Endodermal cell (in vitro differentiated cells): ENCODE measurements at regions not wholly inside any gene's neighbourhood (a gene's known extent, or its start where the extent isn't known, plus 50 kb on each side); places are given as distances from the start of the nearest gene placed in this dataset.

ENCODE experiments used
- DNase-seq: peaks from one replicate; pipeline ENCODE4 v3.0.0-alpha.2; 2017
- H3K27ac ChIP-seq: 2 replicates; pipeline ENCODE4 v1.5.1; 2013; ENCODE audit warnings: mild to moderate bottlenecking, low read depth, low read length, moderate library complexity
- H3K27me3 ChIP-seq: 2 replicates; pipeline ENCODE4 v1.6.1; 2013; ENCODE audit warnings: mild to moderate bottlenecking, low read length, moderate library complexity; ENCODE audit not compliant: insufficient read depth, control insufficient read depth, poor library complexity, severe bottlenecking
- H3K36me3 ChIP-seq: 2 replicates; pipeline ENCODE4 v1.7.0; 2013; ENCODE audit warnings: mild to moderate bottlenecking, low read length, moderate library complexity; ENCODE audit not compliant: control insufficient read depth, insufficient read depth
- H3K4me1 ChIP-seq: one replicate; pipeline ENCODE4 v1.7.0; 2013; ENCODE audit warnings: low read length; ENCODE audit not compliant: control insufficient read depth, insufficient read depth
- H3K4me3 ChIP-seq: 2 replicates; pipeline ENCODE4 v1.5.1; 2013; ENCODE audit warnings: mild to moderate bottlenecking, low read length, moderate library complexity
- H3K9ac ChIP-seq: 2 replicates; pipeline ENCODE4 v1.6.1; 2013; ENCODE audit warnings: mild to moderate bottlenecking, low read length, moderate library complexity; ENCODE audit not compliant: poor library complexity, severe bottlenecking; ENCODE audit errors: extremely low read depth
- H3K9me3 ChIP-seq: 2 replicates; pipeline ENCODE4 v1.6.1; 2013; ENCODE audit warnings: mild to moderate bottlenecking, low read length, moderate library complexity; ENCODE audit not compliant: control insufficient read depth
- H3K27ac Mint-ChIP-seq: 2 replicates; pipeline ENCODE4 v1.8.0; 2020; ENCODE audit warnings: mixed read lengths
- H3K27me3 Mint-ChIP-seq: 2 replicates; pipeline ENCODE4 v1.8.0; 2021; ENCODE audit warnings: mild to moderate bottlenecking, mixed read lengths; ENCODE audit not compliant: insufficient read depth
- H3K36me3 Mint-ChIP-seq: 2 replicates; pipeline ENCODE4 v1.8.0; 2020; ENCODE audit warnings: low read depth, mixed read lengths
- H3K4me1 Mint-ChIP-seq: 2 replicates; pipeline ENCODE4 v1.8.0; 2020; ENCODE audit warnings: mixed read lengths
- H3K4me3 Mint-ChIP-seq: 2 replicates; pipeline ENCODE4 v1.8.0; 2020; ENCODE audit warnings: mild to moderate bottlenecking, moderate library complexity, mixed read lengths
- H3K9me3 Mint-ChIP-seq: 2 replicates; pipeline ENCODE4 v1.8.0; 2020; ENCODE audit warnings: mild to moderate bottlenecking, mixed read lengths
- WGBS, 2 experiments: methylation state at CpG; one replicate each; pipeline versions ENCODE4 v1.1.5 to v1.1.7; 2013; ENCODE audit warnings: missing lambda C conversion rate in 2 of 2, mixed read lengths in 1 of 2; ENCODE audit not compliant: insufficient coverage in 1 of 2, insufficient read length in 1 of 2; 5-methylcytosine and 5-hydroxymethylcytosine counted together
- TF ChIP-seq, protein P1 (sequence below): fragments of 200-600 bp; sonication (generic); conservative IDR thresholded peaks from 2 replicates; pipeline ENCODE4 v1.5.0; 2021; ENCODE audit warnings: antibody characterized with exemption, mild to moderate bottlenecking

- Mint-ChIP-seq H3K27ac (no peak overlapping the region), H3K36me3 (no peaks in the 10 kb centered on the region), H3K9me3 (no peaks in the 10 kb centered on the region), H3K4me1 (no peaks in the 10 kb centered on the region), H3K27me3 (peaks cover 2% of the 10 kb centered on the region), H3K4me3 (no peak overlapping the region)
- no peak for DNase-seq
- H3K36me3 ChIP-seq = no peaks in the 10 kb centered on the region
- no peak overlapping the region for H3K4me3 ChIP-seq
- no peaks in the 10 kb centered on the region for H3K4me1 ChIP-seq
- H3K9ac ChIP-seq = no peak overlapping the region
- no peak overlapping the region for H3K27ac ChIP-seq
- no peaks in the 10 kb centered on the region for H3K9me3 ChIP-seq
- no peaks in the 10 kb centered on the region for H3K27me3 ChIP-seq
- TF ChIP-seq, protein P1, sequence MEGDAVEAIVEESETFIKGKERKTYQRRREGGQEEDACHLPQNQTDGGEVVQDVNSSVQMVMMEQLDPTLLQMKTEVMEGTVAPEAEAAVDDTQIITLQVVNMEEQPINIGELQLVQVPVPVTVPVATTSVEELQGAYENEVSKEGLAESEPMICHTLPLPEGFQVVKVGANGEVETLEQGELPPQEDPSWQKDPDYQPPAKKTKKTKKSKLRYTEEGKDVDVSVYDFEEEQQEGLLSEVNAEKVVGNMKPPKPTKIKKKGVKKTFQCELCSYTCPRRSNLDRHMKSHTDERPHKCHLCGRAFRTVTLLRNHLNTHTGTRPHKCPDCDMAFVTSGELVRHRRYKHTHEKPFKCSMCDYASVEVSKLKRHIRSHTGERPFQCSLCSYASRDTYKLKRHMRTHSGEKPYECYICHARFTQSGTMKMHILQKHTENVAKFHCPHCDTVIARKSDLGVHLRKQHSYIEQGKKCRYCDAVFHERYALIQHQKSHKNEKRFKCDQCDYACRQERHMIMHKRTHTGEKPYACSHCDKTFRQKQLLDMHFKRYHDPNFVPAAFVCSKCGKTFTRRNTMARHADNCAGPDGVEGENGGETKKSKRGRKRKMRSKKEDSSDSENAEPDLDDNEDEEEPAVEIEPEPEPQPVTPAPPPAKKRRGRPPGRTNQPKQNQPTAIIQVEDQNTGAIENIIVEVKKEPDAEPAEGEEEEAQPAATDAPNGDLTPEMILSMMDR = no peak
- 88 to 91% methylated on average over 1 to 3 of the region's 3 CpGs for WGBS, 2 experiments
Observed at GRCh38 chr2:128558441-128558840, 239.8 kb upstream of the HS6ST1 start.

GRCh38 chr2:128558895-128559532 is 240.3 kb upstream of the HS6ST1 start:
- H3K9ac ChIP-seq = no peak overlapping the region
- H3K27ac Mint-ChIP-seq = no peak overlapping the region
- TF ChIP-seq, protein P1 = no peak
- no peak overlapping the region for H3K4me3 Mint-ChIP-seq
- no peaks in the 10 kb centered on the region for H3K4me1 ChIP-seq
- H3K36me3 Mint-ChIP-seq = no peaks in the 10 kb centered on the region
- H3K9me3 Mint-ChIP-seq = no peaks in the 10 kb centered on the region
- H3K4me1 Mint-ChIP-seq = no peaks in the 10 kb centered on the region
- H3K27me3 Mint-ChIP-seq = peaks cover 2% of the 10 kb centered on the region
- H3K4me3 ChIP-seq = no peak overlapping the region
- no peaks in the 10 kb centered on the region for H3K27me3 ChIP-seq
- WGBS, 2 experiments = 91 to 98% methylated on average over 7 to 11 of the region's 11 CpGs
- no peak overlapping the region for H3K27ac ChIP-seq
- DNase-seq = no peak
- no peaks in the 10 kb centered on the region for H3K9me3 ChIP-seq
- no peaks in the 10 kb centered on the region for H3K36me3 ChIP-seq

- no peak overlapping the region for H3K4me3 ChIP-seq
- H3K9me3 Mint-ChIP-seq = no peaks in the 10 kb centered on the region
- no peak overlapping the region for H3K27ac Mint-ChIP-seq
- no peak overlapping the region for H3K27ac ChIP-seq
- no peaks in the 10 kb centered on the region for H3K4me1 Mint-ChIP-seq
- 92 to 97% methylated on average over 10 to 18 of the region's 18 CpGs for WGBS, 2 experiments
- DNase-seq = no peak
- H3K27me3 Mint-ChIP-seq = peaks cover 2% of the 10 kb centered on the region
- TF ChIP-seq, protein P1 = no peak
- H3K9ac ChIP-seq = no peak overlapping the region
- no peaks in the 10 kb centered on the region for H3K4me1 ChIP-seq
- no peaks in the 10 kb centered on the region for H3K36me3 ChIP-seq
- no peaks in the 10 kb centered on the region for H3K9me3 ChIP-seq
- no peak overlapping the region for H3K4me3 Mint-ChIP-seq
- no peaks in the 10 kb centered on the region for H3K27me3 ChIP-seq
- no peaks in the 10 kb centered on the region for H3K36me3 Mint-ChIP-seq
Observed at GRCh38 chr2:128559533-128560515, 241.2 kb upstream of the HS6ST1 start.
